ENCODE measurements at regions not wholly inside any gene's neighbourhood (a gene's known extent, or its start where the extent isn't known, plus 50 kb on each side); places are given as distances from the start of the nearest gene placed in this dataset.

DNA sequence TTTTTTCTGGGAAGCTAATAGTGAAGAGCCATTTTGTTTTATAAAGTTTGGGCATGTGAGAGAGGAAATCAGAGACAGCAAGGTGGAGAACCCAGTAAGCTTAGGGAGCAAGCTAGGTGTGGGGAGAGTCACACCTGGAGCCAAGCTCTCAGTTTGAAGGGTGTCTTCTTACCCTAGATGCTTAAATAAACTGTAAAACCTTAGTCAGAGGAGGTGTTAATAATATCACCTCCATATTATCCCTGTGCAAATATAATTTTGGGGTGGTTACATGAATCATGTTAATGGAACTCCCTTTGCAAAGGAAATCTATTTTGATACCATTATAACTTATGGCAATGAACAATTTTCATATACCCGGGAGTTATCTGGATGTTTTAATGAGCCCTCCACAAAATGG, 246.2 kb upstream of the PLET1 start:
- TF ChIP-seq CTCF (IDR thresholded peaks at IDR 0.05): no peak
- no peak for TF ChIP-seq USF2 (CRISPR knock-in tag; IDR thresholded peaks at IDR 0.05)
- TF ChIP-seq JAZF1 (CRISPR knock-in tag; IDR thresholded peaks at IDR 0.05): no peak
- no peak for TF ChIP-seq ATF3 (CRISPR knock-in tag; conservative IDR thresholded peaks at IDR 0.05)

All from WTC11 (cell line).